ELR (cell line): ENCODE measurements at regions not wholly inside any gene's neighbourhood (a gene's known extent, or its start where the extent isn't known, plus 50 kb on each side); places are given as distances from the start of the nearest gene placed in this dataset.

Source experiments
- DNase-seq: peaks from one replicate; pipeline ENCODE4 v3.0.0-alpha.2; 2015; ENCODE audit warnings: low read depth

- no peak for DNase-seq
Measured at GRCh38 chr2:88832992-88833389, 141.5 kb downstream of the RPIA start.

DNA sequence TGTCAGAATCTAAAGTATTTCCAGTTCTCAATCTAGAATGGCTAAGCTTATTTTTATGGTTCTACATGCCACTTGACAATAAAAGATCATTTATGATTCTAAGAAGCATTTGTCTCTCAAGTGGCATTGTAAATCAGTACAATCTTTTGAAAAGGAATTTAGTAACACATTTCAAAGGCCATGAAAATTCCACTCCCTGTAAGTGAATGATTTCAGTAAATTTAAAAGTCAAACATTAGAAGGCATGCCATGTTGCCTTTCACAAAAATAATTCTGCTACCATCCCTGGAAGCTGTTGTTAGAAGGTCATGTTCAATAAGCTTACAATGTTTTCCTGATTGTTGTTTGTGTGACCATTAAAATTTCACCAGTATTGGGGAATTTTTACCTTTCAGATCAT is 142.9 kb downstream of the RPIA start:
- no peak for DNase-seq

GRCh38 chr2:88834866-88835265 is 143.4 kb downstream of the RPIA start:
- no peak for DNase-seq

- DNase-seq, result no peak
Measured at GRCh38 chr2:88835726-88836125, 144.3 kb downstream of the RPIA start.

GRCh38 chr2:88836351-88836750 is 144.9 kb downstream of the RPIA start:
- no peak for DNase-seq

- DNase-seq, result no peak
Measured at GRCh38 chr2:88837511-88838160, 146.2 kb downstream of the RPIA start.

DNA sequence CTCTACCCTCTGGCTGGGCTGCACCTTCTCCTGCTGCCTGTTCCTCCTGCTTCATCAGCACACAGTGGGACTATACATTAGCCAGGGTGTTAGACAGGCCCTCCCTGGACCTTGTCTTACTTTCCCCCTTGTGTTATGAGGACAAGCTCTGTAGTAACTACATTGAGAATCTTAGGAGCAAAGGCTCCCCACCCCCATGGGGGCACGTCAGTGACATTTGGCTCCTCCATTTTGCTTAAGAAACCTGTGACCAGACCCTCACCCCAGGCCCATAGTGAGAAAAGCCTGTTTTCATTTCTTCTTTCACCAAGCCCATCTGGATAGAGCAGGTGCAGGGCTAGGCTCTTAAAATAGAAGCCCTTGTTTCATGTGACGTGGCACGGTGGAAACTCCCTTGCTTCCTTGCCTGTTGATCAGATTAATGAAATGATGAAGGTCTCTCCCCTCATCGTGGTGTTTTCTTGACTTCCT is 146.7 kb downstream of the RPIA start:
- DNase-seq, result no peak

- no peak for DNase-seq
Measured at GRCh38 chr2:88841224-88841929, 149.9 kb downstream of the RPIA start.

DNA sequence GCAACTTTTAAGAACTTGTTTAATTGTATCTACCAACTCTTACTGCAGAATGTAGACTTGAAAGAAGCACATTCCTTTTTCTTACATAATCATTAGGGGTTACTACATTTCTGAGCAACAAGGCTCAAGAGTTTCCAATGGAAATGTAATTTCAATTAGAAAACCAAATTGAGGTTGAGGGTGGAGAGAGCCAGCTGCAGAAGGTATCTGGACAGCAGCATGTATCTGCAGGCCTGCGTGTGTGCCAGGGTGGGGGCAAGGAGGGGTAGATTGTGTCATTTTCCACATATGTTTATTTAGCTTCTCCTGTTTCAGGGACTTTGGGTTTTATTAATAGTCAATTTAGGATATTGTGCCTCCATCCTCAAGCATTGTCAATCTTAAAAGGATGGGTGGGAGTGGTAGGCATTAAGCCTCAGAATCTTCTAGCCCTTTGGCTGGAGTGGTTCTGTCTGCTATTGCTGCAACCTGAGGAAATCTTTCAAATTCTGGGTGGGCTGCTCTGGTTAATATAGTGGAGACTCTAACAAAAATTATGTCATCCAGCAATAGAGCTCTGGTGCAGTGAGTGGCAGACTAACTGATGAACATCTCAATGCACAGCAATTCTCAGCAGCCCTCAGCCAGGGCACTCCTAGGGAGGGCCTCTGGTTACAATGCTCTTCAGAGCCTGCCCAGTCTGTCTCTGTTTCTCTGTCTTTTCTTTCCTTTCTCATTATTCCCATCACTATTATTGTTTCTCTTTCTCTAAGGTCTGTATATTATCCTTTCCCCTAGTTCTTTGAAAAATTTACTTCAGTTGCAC is 151.4 kb downstream of the RPIA start:
- DNase-seq, result no peak

GRCh38 chr2:88843651-88844050 is 152.2 kb downstream of the RPIA start:
- no peak for DNase-seq

DNA sequence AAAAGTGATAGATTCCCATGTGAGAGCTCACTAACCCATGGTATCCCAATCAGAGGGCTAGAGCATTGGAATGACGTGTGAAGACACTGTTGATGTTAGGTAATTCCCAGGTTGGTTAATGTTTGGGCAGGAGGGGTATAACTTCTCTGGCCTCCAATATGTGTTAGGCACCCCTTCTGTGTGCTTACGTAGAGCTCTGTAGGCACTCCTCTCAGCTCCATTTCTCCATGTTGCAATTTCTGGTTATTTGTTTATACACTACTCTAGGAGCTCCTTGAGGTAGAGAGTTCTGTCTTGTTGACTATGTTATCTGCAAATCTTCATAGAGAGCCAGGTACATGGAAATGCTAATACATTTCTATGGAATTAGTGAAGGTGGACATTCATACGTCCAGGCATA is 153.5 kb downstream of the RPIA start:
- no peak for DNase-seq

GRCh38 chr2:88845772-88846661 is 154.5 kb downstream of the RPIA start:
- DNase-seq, result no peak

- DNase-seq, result no peak
Measured at GRCh38 chr2:88852753-88853402, 161.4 kb downstream of the RPIA start.

DNA sequence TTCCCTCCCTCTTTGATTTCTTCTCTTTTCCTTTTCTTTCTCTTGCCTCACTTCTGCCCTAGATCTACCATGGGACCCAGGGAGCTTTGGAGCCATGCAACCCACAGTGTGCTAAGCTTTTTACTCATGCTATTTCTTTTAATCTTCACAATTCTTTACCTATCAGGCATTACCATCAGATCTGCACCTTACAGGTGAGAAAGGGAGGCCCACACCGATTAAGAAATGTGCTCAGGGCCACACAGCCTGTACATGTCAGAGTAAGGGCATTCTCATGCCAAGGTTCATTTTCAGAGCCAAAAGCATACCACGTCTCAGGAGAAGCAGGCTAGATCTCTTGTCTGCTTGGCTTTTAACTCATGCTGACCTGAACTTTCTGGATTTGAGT is 161.9 kb downstream of the RPIA start:
- no peak for DNase-seq

DNA sequence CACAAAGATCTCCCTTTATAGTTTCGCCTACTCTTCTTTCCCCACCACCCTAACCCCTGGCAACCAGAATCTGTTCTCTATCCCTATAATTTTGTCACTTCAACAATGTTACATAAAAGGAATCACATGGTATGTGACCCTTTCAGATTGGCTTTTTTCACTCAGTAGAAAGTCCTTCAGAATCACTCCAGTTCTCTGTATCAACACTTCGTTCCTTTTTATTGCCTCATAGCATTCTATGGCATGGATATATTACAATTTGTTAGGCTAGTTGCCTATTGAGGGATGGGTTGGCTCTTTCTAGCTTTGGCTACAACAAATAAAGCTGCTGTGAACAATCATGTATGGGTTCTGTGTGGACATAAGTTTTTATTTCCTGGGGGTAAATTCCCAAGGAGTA is 163.1 kb downstream of the RPIA start:
- no peak for DNase-seq

DNA sequence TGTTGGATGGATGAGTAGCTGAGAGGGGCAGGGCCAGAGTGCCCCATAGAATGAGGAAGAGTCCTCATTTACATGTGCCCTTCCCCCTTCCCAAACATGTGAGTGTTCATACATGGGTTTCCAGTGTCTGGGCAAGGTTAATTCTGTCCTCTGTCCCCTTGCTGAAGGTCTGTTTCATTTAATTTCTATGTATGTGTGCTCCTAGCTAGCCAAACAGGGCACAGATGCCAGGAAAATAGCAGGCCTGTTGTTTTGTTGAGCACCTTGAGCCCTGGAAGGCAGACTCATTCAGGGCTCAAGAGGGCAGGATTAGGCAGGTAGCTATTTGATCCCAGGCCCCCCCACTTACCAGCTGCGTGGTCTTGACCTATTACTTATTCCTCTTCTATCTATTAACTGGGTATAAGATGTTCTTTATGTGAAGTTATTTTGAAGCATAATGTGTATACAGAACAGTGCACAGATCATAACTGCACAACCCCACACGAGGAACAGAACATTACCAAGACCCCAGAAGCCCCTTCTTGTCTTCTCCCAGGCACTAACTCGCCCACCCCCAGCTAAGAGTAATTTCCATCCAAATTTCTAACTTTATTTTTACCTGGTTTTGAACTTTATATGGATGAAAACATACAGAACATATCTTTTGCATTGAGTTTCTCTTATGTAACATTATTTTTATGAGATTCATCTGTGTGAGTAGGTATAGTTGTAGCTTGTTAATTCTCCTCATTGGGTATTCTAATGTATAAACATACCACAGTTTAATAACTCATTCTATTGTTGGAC is 164.3 kb downstream of the RPIA start:
- no peak for DNase-seq

DNA sequence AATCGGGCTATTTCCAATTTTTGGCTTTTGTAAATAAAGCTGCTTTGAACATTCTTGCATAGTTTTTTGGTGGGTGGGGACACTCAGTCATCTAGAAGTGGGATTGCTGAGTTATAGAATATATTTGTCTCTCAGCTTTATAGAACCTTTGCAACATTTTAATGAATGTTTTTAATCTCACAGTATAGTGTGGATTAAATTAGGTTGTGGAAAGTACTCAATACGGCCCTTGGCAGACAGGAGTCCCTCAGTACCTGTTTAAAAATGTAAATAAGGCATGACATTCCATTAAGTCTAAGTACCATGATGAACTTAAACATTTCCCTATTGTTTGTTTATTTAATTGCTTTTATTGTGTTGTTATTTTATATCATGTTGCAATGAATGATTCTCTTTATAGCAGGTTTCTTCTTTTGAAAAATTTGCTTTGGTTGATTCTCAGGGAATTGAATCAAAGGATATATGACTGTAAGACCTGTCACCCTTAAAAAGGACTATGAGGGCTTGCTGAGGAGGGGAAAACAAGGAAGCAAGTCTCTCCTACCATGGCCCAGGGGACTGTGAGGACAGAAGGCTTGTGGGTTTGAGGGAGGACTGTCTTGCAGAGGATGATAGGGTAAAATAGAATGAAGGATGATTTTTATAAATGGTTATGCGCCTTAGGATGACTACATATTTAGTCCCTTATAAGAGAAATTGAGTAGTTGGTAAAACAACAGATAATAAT is 165.1 kb downstream of the RPIA start:
- no peak for DNase-seq

- DNase-seq, result no peak
Measured at GRCh38 chr2:88857274-88857741, 165.8 kb downstream of the RPIA start.

- DNase-seq, result peak; percentile 60
Measured at GRCh38 chr2:88857951-88858411, 166.5 kb downstream of the RPIA start.

- no peak for DNase-seq
Measured at GRCh38 chr2:88859461-88859860, 168.0 kb downstream of the RPIA start.
